Activated T-helper 1 cell treated with anti-CD3 and anti-CD28 coated beads, Interleukin-12 subunit alpha, Interleukin-12 subunit beta, Interleukin-2, Interleukin-4 antibody, amounts not matched to agents 30 ng/mL and 10 ng/mL and 1 ng/mL, durations not matched to agents 14 hours and 24 hours and 36 hours (primary cell): ENCODE measurements at regions not wholly inside any gene's neighbourhood (a gene's known extent, or its start where the extent isn't known, plus 50 kb on each side); places are given as distances from the start of the nearest gene placed in this dataset.
"Not testable (repeated sequence)": the region's sequence is repeated elsewhere in the genome, so short reads cannot be mapped to it uniquely, and the experiment has no call there.

Experiments
- DNase-seq: peaks from one replicate; pipeline ENCODE4 v3.0.0; 2021; ENCODE audit warnings: low spot score
- H3K27ac Mint-ChIP-seq: one replicate; pipeline ENCODE4 v1.8.0; 2021; ENCODE audit warnings: mild to moderate bottlenecking, mixed read lengths
- H3K27me3 Mint-ChIP-seq: one replicate; pipeline ENCODE4 v1.8.0; 2022; ENCODE audit warnings: mild to moderate bottlenecking, moderate library complexity, mixed read lengths; ENCODE audit not compliant: insufficient read depth
- H3K36me3 Mint-ChIP-seq: one replicate; pipeline ENCODE4 v1.8.0; 2021; ENCODE audit warnings: low read depth, mixed read lengths
- H3K4me1 Mint-ChIP-seq: one replicate; pipeline ENCODE4 v1.8.0; 2021; ENCODE audit warnings: low read depth, mixed read lengths
- H3K4me3 Mint-ChIP-seq: one replicate; pipeline ENCODE4 v1.8.0; 2021; ENCODE audit warnings: mild to moderate bottlenecking, moderate library complexity, mixed read lengths
- H3K9me3 Mint-ChIP-seq: one replicate; pipeline ENCODE4 v1.8.0; 2021; ENCODE audit warnings: mixed read lengths
- intact Hi-C: fragments of 100-400 bp; cut with micrococcal nuclease; formaldehyde crosslinking; loops from one replicate; pipeline ENCODE4 v1.15.1; 2024

GRCh38 chr10:85316276-85316675 lies 987.9 kb downstream of the CCSER2 start:
- H3K27me3 Mint-ChIP-seq = no peaks in the 10 kb centered on the region
- H3K27ac Mint-ChIP-seq = no peak overlapping the region
- no peaks in the 10 kb centered on the region for H3K36me3 Mint-ChIP-seq
- no peaks in the 10 kb centered on the region for H3K9me3 Mint-ChIP-seq
- DNase-seq = no peak
- intact Hi-C loops = no loop called here
- no peak overlapping the region for H3K4me3 Mint-ChIP-seq
- H3K4me1 Mint-ChIP-seq = no peaks in the 10 kb centered on the region

GRCh38 chr10:85317827-85318226 lies 989.4 kb downstream of the CCSER2 start:
- Mint-ChIP-seq H3K4me1 (no peaks in the 10 kb centered on the region), H3K36me3 (no peaks in the 10 kb centered on the region), H3K27me3 (no peaks in the 10 kb centered on the region), H3K4me3 (no peak overlapping the region), H3K9me3 (no peaks in the 10 kb centered on the region), H3K27ac (no peak overlapping the region)
- intact Hi-C loops = no loop called here
- no peak for DNase-seq

- Mint-ChIP-seq H3K4me3 (no peak overlapping the region), H3K36me3 (no peaks in the 10 kb centered on the region), H3K27ac (no peak overlapping the region), H3K4me1 (no peaks in the 10 kb centered on the region), H3K9me3 (no peaks in the 10 kb centered on the region), H3K27me3 (no peaks in the 10 kb centered on the region)
- no peak for DNase-seq
- intact Hi-C loops = no loop called here
Observed at GRCh38 chr10:85318809-85319807, 990.7 kb downstream of the CCSER2 start.

- Mint-ChIP-seq H3K4me3 (no peak overlapping the region), H3K4me1 (no peaks in the 10 kb centered on the region), H3K36me3 (no peaks in the 10 kb centered on the region), H3K27ac (no peak overlapping the region), H3K27me3 (no peaks in the 10 kb centered on the region), H3K9me3 (no peaks in the 10 kb centered on the region)
- intact Hi-C loops = no loop called here
- DNase-seq = no peak
Observed at GRCh38 chr10:85319826-85320225, 991.4 kb downstream of the CCSER2 start.

- Mint-ChIP-seq H3K27ac (no peak overlapping the region), H3K4me3 (no peak overlapping the region), H3K9me3 (no peaks in the 10 kb centered on the region), H3K36me3 (no peaks in the 10 kb centered on the region), H3K4me1 (no peaks in the 10 kb centered on the region), H3K27me3 (no peaks in the 10 kb centered on the region)
- no peak for DNase-seq
- intact Hi-C loops = no loop called here
Observed at GRCh38 chr10:85333594-85333993, 1005.2 kb downstream of the CCSER2 start.

- Mint-ChIP-seq H3K4me3 (no peak overlapping the region), H3K4me1 (no peaks in the 10 kb centered on the region), H3K36me3 (no peaks in the 10 kb centered on the region), H3K9me3 (no peaks in the 10 kb centered on the region), H3K27me3 (no peaks in the 10 kb centered on the region), H3K27ac (no peak overlapping the region)
- DNase-seq = no peak
- intact Hi-C loops = no loop called here
Observed at GRCh38 chr10:85362401-85362800, 1004.2 kb downstream of the GRID1 start.

GRCh38 chr10:85377029-85377806 lies 989.4 kb downstream of the GRID1 start:
- H3K4me3 Mint-ChIP-seq = no peak overlapping the region
- no peaks in the 10 kb centered on the region for H3K4me1 Mint-ChIP-seq
- H3K27me3 Mint-ChIP-seq = no peaks in the 10 kb centered on the region
- no peak for DNase-seq
- no peak overlapping the region for H3K27ac Mint-ChIP-seq
- H3K36me3 Mint-ChIP-seq = no peaks in the 10 kb centered on the region
- intact Hi-C loops = no loop called here
- no peaks in the 10 kb centered on the region for H3K9me3 Mint-ChIP-seq

GRCh38 chr10:85379338-85379737 lies 987.3 kb downstream of the GRID1 start:
- no peak overlapping the region for H3K27ac Mint-ChIP-seq

GRCh38 chr10:85400981-85401695 lies 965.5 kb downstream of the GRID1 start:
- no peak overlapping the region for H3K4me3 Mint-ChIP-seq
- no peaks in the 10 kb centered on the region for H3K4me1 Mint-ChIP-seq
- intact Hi-C loops = no loop called here
- H3K27ac Mint-ChIP-seq = no peak overlapping the region
- H3K9me3 Mint-ChIP-seq = peaks cover 4% of the 10 kb centered on the region
- no peaks in the 10 kb centered on the region for H3K36me3 Mint-ChIP-seq
- DNase-seq = no peak
- H3K27me3 Mint-ChIP-seq = no peaks in the 10 kb centered on the region

More at GRCh38 chr10:85379338-85379737, 987.3 kb downstream of the GRID1 start:
- no peaks in the 10 kb centered on the region for H3K4me1 Mint-ChIP-seq
- no peaks in the 10 kb centered on the region for H3K36me3 Mint-ChIP-seq
- intact Hi-C loops = no loop called here
- no peak overlapping the region for H3K4me3 Mint-ChIP-seq
- H3K9me3 Mint-ChIP-seq = no peaks in the 10 kb centered on the region
- no peak for DNase-seq
- no peaks in the 10 kb centered on the region for H3K27me3 Mint-ChIP-seq

GRCh38 chr10:85402541-85402940 lies 964.1 kb downstream of the GRID1 start:
- no peaks in the 10 kb centered on the region for H3K27me3 Mint-ChIP-seq
- no peaks in the 10 kb centered on the region for H3K36me3 Mint-ChIP-seq
- H3K9me3 Mint-ChIP-seq = peaks cover 4% of the 10 kb centered on the region
- H3K4me1 Mint-ChIP-seq = no peaks in the 10 kb centered on the region
- DNase-seq = no peak
- no peak overlapping the region for H3K4me3 Mint-ChIP-seq
- intact Hi-C loops = no loop called here
- no peak overlapping the region for H3K27ac Mint-ChIP-seq

GRCh38 chr10:85407088-85407487 lies 959.5 kb downstream of the GRID1 start:
- no peak for DNase-seq
- H3K4me3 Mint-ChIP-seq = no peak overlapping the region
- intact Hi-C loops = no loop called here
- no peaks in the 10 kb centered on the region for H3K27me3 Mint-ChIP-seq
- H3K36me3 Mint-ChIP-seq = no peaks in the 10 kb centered on the region
- peaks cover 4% of the 10 kb centered on the region for H3K9me3 Mint-ChIP-seq
- no peaks in the 10 kb centered on the region for H3K4me1 Mint-ChIP-seq
- no peak overlapping the region for H3K27ac Mint-ChIP-seq

GRCh38 chr10:85408388-85408787 lies 958.2 kb downstream of the GRID1 start:
- peaks cover 4% of the 10 kb centered on the region for H3K9me3 Mint-ChIP-seq

GRCh38 chr10:85410586-85410985 lies 956.0 kb downstream of the GRID1 start:
- H3K36me3 Mint-ChIP-seq, H3K4me3 Mint-ChIP-seq, intact Hi-C loops, DNase-seq, H3K27ac Mint-ChIP-seq, H3K27me3 Mint-ChIP-seq, H3K9me3 Mint-ChIP-seq, H3K4me1 Mint-ChIP-seq: not testable (repeated sequence)

More at GRCh38 chr10:85408388-85408787, 958.2 kb downstream of the GRID1 start:
- H3K27me3 Mint-ChIP-seq = no peaks in the 10 kb centered on the region
- intact Hi-C loops = no loop called here
- H3K27ac Mint-ChIP-seq = no peak overlapping the region
- no peak overlapping the region for H3K4me3 Mint-ChIP-seq
- H3K4me1 Mint-ChIP-seq = no peaks in the 10 kb centered on the region
- DNase-seq = no peak
- no peaks in the 10 kb centered on the region for H3K36me3 Mint-ChIP-seq
